B cell (primary cell): ENCODE measurements at regions not wholly inside any gene's neighbourhood (a gene's known extent, or its start where the extent isn't known, plus 50 kb on each side); places are given as distances from the start of the nearest gene placed in this dataset.

Experiments
- ATAC-seq: fragments of 200-7000 bp; cut with Tn5 transposase; one replicate; pipeline ENCODE4 v1.10.0; 2021; ENCODE audit warnings: low read depth, mild to moderate bottlenecking, moderate number of reproducible peaks, moderate library complexity
- CTCF ChIA-PET: fragments of 350-600 bp; sonication (Branson Sonifier 250); formaldehyde crosslinking; loops from one replicate; lab custom pipeline; 2021; ENCODE audit warnings: antibody characterized with exemption, inconsistent platforms; lab: Charles Lee
- POLR2A ChIA-PET: fragments of 350-600 bp; sonication (Branson Sonifier 250); formaldehyde crosslinking; loops from one replicate; lab custom pipeline; 2021; ENCODE audit warnings: antibody characterized with exemption; lab: Charles Lee
- DNase-seq: peaks from one replicate; pipeline ENCODE4 v3.0.0; 2013
- H2AFZ ChIP-seq: 2 replicates; pipeline ENCODE4 v1.6.1; 2012; ENCODE audit warnings: mild to moderate bottlenecking, low read depth, low read length; ENCODE audit not compliant: insufficient read depth, poor library complexity, severe bottlenecking
- H3K27ac ChIP-seq, 2 donors: 1 replicate in 1 of 2; 2 replicates in 1 of 2; pipeline ENCODE4 v1.5.1; 2012 to 2013; ENCODE audit warnings: low read length in 2 of 2, mild to moderate bottlenecking in 2 of 2, moderate library complexity in 1 of 2
- H3K27me3 ChIP-seq, 4 experiments: fragments of 200-600 bp in 1 of 4; sonication (generic) in 1 of 4; replicated peaks in 1 of 4; 1 replicate in 2 of 4; 2 replicates in 2 of 4; pipeline versions ENCODE4 v1.6.1 to v1.7.0; 2013 to 2016; ENCODE audit warnings: low read length in 3 of 4, mild to moderate bottlenecking in 2 of 4, mixed read lengths in 1 of 4, moderate library complexity in 1 of 4; ENCODE audit not compliant: insufficient read depth in 4 of 4, control insufficient read depth in 3 of 4; ENCODE audit errors: control extremely low read depth in 1 of 4
- H3K36me3 ChIP-seq, 2 experiments: replicated peaks in 1 of 2; 1 replicate in 1 of 2; 2 replicates in 1 of 2; pipeline versions ENCODE4 v1.6.1 to v1.7.1; 2013; ENCODE audit warnings: low read length in 1 of 2; ENCODE audit not compliant: insufficient read depth in 2 of 2, control insufficient read depth in 1 of 2; ENCODE audit errors: control extremely low read depth in 1 of 2, extremely low read depth in 1 of 2
- H3K4me1 ChIP-seq, 2 donors: fragments of 200-600 bp in 1 of 2; sonication (generic) in 1 of 2; 1 replicate in 1 of 2; 2 replicates in 1 of 2; pipeline versions ENCODE4 v1.5.1 to v1.6.1; 2013 to 2017; ENCODE audit warnings: low read length in 2 of 2; ENCODE audit not compliant: control insufficient read depth in 2 of 2, insufficient read depth in 2 of 2
- H3K4me2 ChIP-seq: replicated peaks from 2 replicates; pipeline ENCODE3; 2012; ENCODE audit warnings: mild to moderate bottlenecking, low read depth, low read length; ENCODE audit not compliant: poor library complexity, severe bottlenecking
- H3K4me3 ChIP-seq, 5 experiments: fragments of 200-600 bp in 1 of 5; sonication (generic) in 1 of 5; 1 replicate in 3 of 5; 2 replicates in 2 of 5; pipeline versions ENCODE4 v1.5.1 to v1.7.0; 2011 to 2016; ENCODE audit warnings: low read length in 4 of 5, mild to moderate bottlenecking in 4 of 5, low read depth in 2 of 5, control low read depth in 1 of 5, moderate library complexity in 1 of 5; ENCODE audit not compliant: insufficient read depth in 1 of 5; ENCODE audit errors: control extremely low read depth in 1 of 5, extremely low read depth in 1 of 5
- H3K79me2 ChIP-seq: fragments of 200-600 bp; sonication (generic); one replicate; pipeline ENCODE4 v1.6.0; 2016; ENCODE audit warnings: low read length; ENCODE audit not compliant: control insufficient read depth, insufficient read depth
- H3K9ac ChIP-seq: fragments of 200-600 bp; sonication (generic); 2 replicates; pipeline ENCODE4 v1.6.1; 2017; ENCODE audit warnings: mild to moderate bottlenecking, low read length, moderate library complexity
- H3K9me3 ChIP-seq, 3 donors: one replicate each; pipeline versions ENCODE4 v1.6.1 to v1.7.1; 2013; ENCODE audit warnings: low read length in 2 of 3; ENCODE audit not compliant: control insufficient read depth in 2 of 3, insufficient read depth in 1 of 3; ENCODE audit errors: control extremely low read depth in 1 of 3
- H4K20me1 ChIP-seq: 2 replicates; pipeline ENCODE4 v1.6.0; 2012; ENCODE audit warnings: mild to moderate bottlenecking, low read length; ENCODE audit not compliant: insufficient read depth, control insufficient read depth, poor library complexity, severe bottlenecking
- H3K27ac Mint-ChIP-seq: one replicate; pipeline ENCODE4 v1.8.0; 2021; ENCODE audit warnings: mixed read lengths
- H3K27me3 Mint-ChIP-seq: one replicate; pipeline ENCODE4 v1.8.0; 2021; ENCODE audit warnings: mixed read lengths
- H3K4me1 Mint-ChIP-seq: one replicate; pipeline ENCODE4 v1.8.0; 2021; ENCODE audit warnings: mixed read lengths
- H3K4me3 Mint-ChIP-seq: one replicate; pipeline ENCODE4 v1.8.0; 2021; ENCODE audit warnings: mixed read lengths
- H3K9me3 Mint-ChIP-seq: one replicate; pipeline ENCODE4 v1.8.0; 2022; ENCODE audit warnings: mixed read lengths; ENCODE audit not compliant: insufficient read depth
- CTCF ChIP-seq: fragments of 200-600 bp; IDR thresholded peaks from one replicate; pipeline ENCODE4 v1.8.0; 2022; ENCODE audit warnings: antibody characterized with exemption, mild to moderate bottlenecking
- EZH2 ChIP-seq: IDR thresholded peaks from 2 replicates; pipeline ENCODE4 v1.6.1; 2012; ENCODE audit warnings: borderline replicate concordance, low read depth, mild to moderate bottlenecking, moderate library complexity, low read length; ENCODE audit not compliant: insufficient read depth, poor library complexity, severe bottlenecking
- WGBS: methylation state at CpG from one replicate; pipeline ENCODE4 v1.1.5; 2013; ENCODE audit warnings: missing lambda C conversion rate; ENCODE audit not compliant: insufficient coverage; 5-methylcytosine and 5-hydroxymethylcytosine counted together
- intact Hi-C: fragments of 100-400 bp; cut with micrococcal nuclease; formaldehyde crosslinking; loops from one replicate; pipeline ENCODE4 v1.10.0; 2022

- Histone ChIP-seq H3K36me3 (no peaks in the 10 kb centered on the region), H3K27ac (no peak overlapping the region), H2AFZ (no peak overlapping the region), H4K20me1 (no peaks in the 10 kb centered on the region), H3K9me3 (peaks cover 0 to 6% (median 1%) of the 10 kb centered on the region in 3 donors), H3K4me1 (no peaks in the 10 kb centered on the region), H3K4me2 (no peak overlapping the region), H3K9ac (no peak overlapping the region), H3K79me2 (no peaks in the 10 kb centered on the region), H3K4me3 (no peak overlapping the region), H3K27me3 (no peaks in the 10 kb centered on the region)
- POLR2A ChIA-PET, result no interaction called here
- ATAC-seq (no peak), DNase-seq (no peak)
- no peaks in the 10 kb centered on the region for H3K27me3 Mint-ChIP-seq
- intact Hi-C loops, result no loop called here
- TF ChIP-seq CTCF (no peak), EZH2 (no peak)
- CTCF ChIA-PET, result interaction anchor here (0.5 kb wide), 1 partner anchor 640 kb away, joined by 5 read pairs; no protein-coding TSS in a partner anchor
- H3K4me3 Mint-ChIP-seq, result no peak overlapping the region
- 80% methylated on average over 1 of the region's 1 CpG for WGBS
- H3K27ac Mint-ChIP-seq, result no peak overlapping the region
- H3K9me3 Mint-ChIP-seq, result peaks cover 4% of the 10 kb centered on the region
- no peaks in the 10 kb centered on the region for H3K4me1 Mint-ChIP-seq
Observed at GRCh38 chr5:23613566-23613965, 106.2 kb downstream of the PRDM9 start.

- Histone ChIP-seq H3K4me1 (no peaks in the 10 kb centered on the region), H2AFZ (no peak overlapping the region), H3K27me3 (no peaks in the 10 kb centered on the region), H3K9me3 (peaks cover 0 to 6% (median 1%) of the 10 kb centered on the region in 3 donors), H3K9ac (no peak overlapping the region), H3K4me2 (no peak overlapping the region), H4K20me1 (no peaks in the 10 kb centered on the region), H3K79me2 (no peaks in the 10 kb centered on the region), H3K4me3 (no peak overlapping the region), H3K36me3 (no peaks in the 10 kb centered on the region), H3K27ac (no peak overlapping the region)
- TF ChIP-seq CTCF, result no peak
- TF ChIP-seq EZH2, result no peak
- 83% methylated on average over 1 of the region's 1 CpG for WGBS
- intact Hi-C loops, result no loop called here
- Mint-ChIP-seq H3K9me3 (peaks cover 4% of the 10 kb centered on the region), H3K4me1 (no peaks in the 10 kb centered on the region), H3K27me3 (no peaks in the 10 kb centered on the region), H3K4me3 (no peak overlapping the region), H3K27ac (no peak overlapping the region)
- CTCF ChIA-PET, result no interaction called here
- ATAC-seq (no peak), DNase-seq (no peak)
- POLR2A ChIA-PET, result no interaction called here
Observed at GRCh38 chr5:23614422-23614821, 107.0 kb downstream of the PRDM9 start.
